KOPT-K1 (cell line): ENCODE measurements at regions not wholly inside any gene's neighbourhood (a gene's known extent, or its start where the extent isn't known, plus 50 kb on each side); places are given as distances from the start of the nearest gene placed in this dataset.
"Not testable (repeated sequence)": the region's sequence is repeated elsewhere in the genome, so short reads cannot be mapped to it uniquely, and the experiment has no call there.

Experiments used
- H3K27ac ChIP-seq: fragments of 200-600 bp; sonication (generic); 2 replicates; pipeline ENCODE4 v1.5.1; 2016; ENCODE audit warnings: antibody characterized with exemption, mild to moderate bottlenecking, low read depth, low read length; ENCODE audit not compliant: poor library complexity, severe bottlenecking
- H3K36me3 ChIP-seq: fragments of 200-600 bp; sonication (generic); 2 replicates; pipeline ENCODE4 v1.5.1; 2017; ENCODE audit warnings: antibody characterized with exemption, mild to moderate bottlenecking, low read length, moderate library complexity; ENCODE audit not compliant: insufficient read depth
- H3K9me3 ChIP-seq: fragments of 200-600 bp; sonication (generic); 2 replicates; pipeline ENCODE4 v1.5.1; 2017; ENCODE audit warnings: antibody characterized with exemption, low read length, mild to moderate bottlenecking; ENCODE audit not compliant: insufficient read depth, poor library complexity, severe bottlenecking

- Histone ChIP-seq H3K36me3 (no peaks in the 10 kb centered on the region), H3K9me3 (no peaks in the 10 kb centered on the region), H3K27ac (no peak overlapping the region)
These were observed 147.4 kb upstream of the OLIG3 start for GRCh38 chr6:137641474-137642077.

- not testable (repeated sequence) for H3K36me3 ChIP-seq, H3K27ac ChIP-seq, H3K9me3 ChIP-seq
These were observed 149.0 kb upstream of the OLIG3 start for GRCh38 chr6:137643210-137643609.

GRCh38 chr6:137643644-137644043 lies 149.4 kb upstream of the OLIG3 start:
- H3K27ac ChIP-seq, H3K9me3 ChIP-seq, H3K36me3 ChIP-seq: not testable (repeated sequence)

- Histone ChIP-seq H3K36me3 (no peaks in the 10 kb centered on the region), H3K9me3 (no peaks in the 10 kb centered on the region), H3K27ac (no peak overlapping the region)
These were observed 151.7 kb upstream of the OLIG3 start for GRCh38 chr6:137645850-137646249.

GRCh38 chr6:137646484-137646883 lies 152.3 kb upstream of the OLIG3 start:
- Histone ChIP-seq H3K27ac (no peak overlapping the region), H3K36me3 (no peaks in the 10 kb centered on the region)

GRCh38 chr6:137647762-137648447 lies 153.7 kb upstream of the OLIG3 start:
- Histone ChIP-seq H3K36me3 (no peaks in the 10 kb centered on the region), H3K27ac (no peak overlapping the region), H3K9me3 (peaks cover 2% of the 10 kb centered on the region)

More at GRCh38 chr6:137646484-137646883, 152.3 kb upstream of the OLIG3 start:
- no peaks in the 10 kb centered on the region for H3K9me3 ChIP-seq

GRCh38 chr6:137650720-137651119 lies 156.5 kb upstream of the OLIG3 start:
- no peak overlapping the region for H3K27ac ChIP-seq
- H3K9me3 ChIP-seq: peaks cover 30% of the 10 kb centered on the region
- no peaks in the 10 kb centered on the region for H3K36me3 ChIP-seq

GRCh38 chr6:137651178-137651577 lies 157.0 kb upstream of the OLIG3 start:
- Histone ChIP-seq H3K27ac (no peak overlapping the region), H3K9me3 (peaks cover 34% of the 10 kb centered on the region), H3K36me3 (no peaks in the 10 kb centered on the region)

GRCh38 chr6:137651591-137652335 lies 157.6 kb upstream of the OLIG3 start:
- Histone ChIP-seq H3K36me3 (no peaks in the 10 kb centered on the region), H3K9me3 (peaks cover 40% of the 10 kb centered on the region)

GRCh38 chr6:137652961-137653705 lies 158.9 kb upstream of the OLIG3 start:
- Histone ChIP-seq H3K27ac (no peak overlapping the region), H3K36me3 (no peaks in the 10 kb centered on the region), H3K9me3 (peaks cover 40% of the 10 kb centered on the region)

More at GRCh38 chr6:137651591-137652335, 157.6 kb upstream of the OLIG3 start:
- no peak overlapping the region for H3K27ac ChIP-seq

GRCh38 chr6:137653706-137654059 lies 159.5 kb upstream of the OLIG3 start:
- no peaks in the 10 kb centered on the region for H3K36me3 ChIP-seq
- no peak overlapping the region for H3K27ac ChIP-seq
- H3K9me3 ChIP-seq: peaks cover 40% of the 10 kb centered on the region

GRCh38 chr6:137654365-137654981 lies 160.3 kb upstream of the OLIG3 start:
- no peak overlapping the region for H3K27ac ChIP-seq

GRCh38 chr6:137655291-137655690 lies 161.1 kb upstream of the OLIG3 start:
- Histone ChIP-seq H3K36me3 (no peaks in the 10 kb centered on the region), H3K9me3 (peaks cover 40% of the 10 kb centered on the region), H3K27ac (no peak overlapping the region)

More at GRCh38 chr6:137654365-137654981, 160.3 kb upstream of the OLIG3 start:
- Histone ChIP-seq H3K36me3 (no peaks in the 10 kb centered on the region), H3K9me3 (peaks cover 40% of the 10 kb centered on the region)

- peaks cover 40% of the 10 kb centered on the region for H3K9me3 ChIP-seq
- H3K27ac ChIP-seq: peak overlapping the region; percentile 31
- H3K36me3 ChIP-seq: no peaks in the 10 kb centered on the region
These were observed 162.5 kb upstream of the OLIG3 start for GRCh38 chr6:137656735-137657134.
